Muscle of back (tissue), 3 donors: ENCODE measurements at regions not wholly inside any gene's neighbourhood (a gene's known extent, or its start where the extent isn't known, plus 50 kb on each side); places are given as distances from the start of the nearest gene placed in this dataset.

Experiments used
- DNase-seq, 3 donors: peaks; one replicate each; pipeline versions ENCODE4 v3.0.0 to v3.0.0-alpha.2; 2013

GRCh38 chr13:22644941-22645340 lies 535.8 kb upstream of the SGCG start:
- DNase-seq, result peak in 1 of 3 donors; percentile 19

- DNase-seq, result peak; percentile 36 to 71 (median 38)
Measured at GRCh38 chr13:22647156-22647850, 533.5 kb upstream of the SGCG start.

- peak; percentile 32 to 75 (median 64) for DNase-seq
Measured at GRCh38 chr13:22648320-22648801, 532.4 kb upstream of the SGCG start.

- DNase-seq, result no peak
Measured at GRCh38 chr13:22652796-22653195, 528.0 kb upstream of the SGCG start.

- no peak for DNase-seq
Measured at GRCh38 chr13:22653866-22654265, 526.9 kb upstream of the SGCG start.

DNA sequence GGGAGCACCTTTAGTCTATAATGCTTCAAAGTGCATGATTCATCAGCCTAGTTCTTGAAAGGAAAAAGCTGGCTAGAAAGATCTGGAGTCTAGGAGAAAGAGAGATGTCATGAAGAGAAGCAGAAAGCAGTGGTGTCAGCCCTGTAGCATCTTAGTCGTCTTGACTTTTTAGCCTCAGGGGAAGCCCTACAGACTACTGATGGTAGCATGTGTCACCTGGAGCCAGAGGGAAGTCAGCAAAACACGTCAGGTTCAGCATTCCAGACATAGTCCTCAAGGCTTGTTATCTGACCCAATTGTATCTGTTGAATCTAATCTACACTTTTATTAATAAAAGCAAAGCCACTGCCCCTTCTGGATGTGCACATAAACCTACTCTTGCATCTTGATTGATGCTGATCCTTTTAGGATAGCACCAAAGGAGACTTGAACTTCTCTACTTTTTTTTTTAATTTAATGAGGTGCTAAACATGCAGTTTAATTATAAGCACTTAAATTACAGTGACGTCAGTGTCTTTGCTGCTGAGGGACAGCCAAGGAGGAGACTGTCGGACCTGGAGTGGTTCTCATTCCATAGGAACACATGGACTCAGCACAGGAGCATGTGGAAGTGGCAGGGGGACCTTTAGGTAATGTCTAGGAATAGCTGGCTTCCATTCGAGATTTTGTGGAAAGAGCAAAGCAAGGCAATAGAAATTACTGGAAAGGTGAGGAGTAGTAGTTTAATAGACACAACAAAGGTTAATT lies 525.5 kb upstream of the SGCG start:
- DNase-seq, result no peak

DNA sequence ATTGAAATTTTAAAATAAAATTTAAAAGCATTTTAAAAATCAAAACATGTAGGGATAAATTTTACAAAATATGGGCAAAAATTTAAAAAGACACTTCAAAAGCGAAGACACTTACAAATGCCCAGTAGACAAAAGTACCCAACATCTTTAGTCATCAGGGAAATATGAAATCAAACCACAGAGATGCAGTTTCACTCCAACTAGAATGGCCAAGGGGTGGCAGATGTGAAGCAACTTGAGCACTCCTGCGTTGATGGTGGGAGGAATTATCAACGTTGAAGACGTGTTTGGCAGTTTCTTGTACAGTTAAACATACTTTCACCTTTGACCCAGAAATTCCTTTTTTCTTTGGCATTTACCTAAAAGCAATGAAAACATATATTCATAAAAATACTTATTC lies 518.0 kb upstream of the SGCG start:
- no peak for DNase-seq

DNA sequence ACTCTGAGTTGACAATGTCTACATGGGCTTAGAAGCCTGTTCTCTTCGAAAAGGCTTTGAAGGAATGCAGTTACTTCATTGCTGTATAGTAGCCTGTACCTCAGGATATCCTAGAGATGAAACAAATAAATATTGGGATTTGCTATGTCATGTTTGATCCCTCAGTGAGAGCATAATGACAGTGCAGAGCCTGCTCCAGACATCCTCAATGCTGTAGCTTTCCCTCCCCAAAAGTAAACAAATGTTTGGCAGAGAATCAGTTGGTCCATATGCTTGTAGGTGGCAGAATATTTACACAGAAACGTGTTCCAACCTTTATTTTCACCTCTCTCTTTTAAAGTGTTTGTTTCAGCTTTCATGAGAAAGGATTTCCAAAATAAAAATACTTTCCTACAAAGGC lies 515.3 kb upstream of the SGCG start:
- no peak for DNase-seq

GRCh38 chr13:22690756-22691155 lies 490.0 kb upstream of the SGCG start:
- DNase-seq, result peak in 1 of 3 donors; percentile 7

DNA sequence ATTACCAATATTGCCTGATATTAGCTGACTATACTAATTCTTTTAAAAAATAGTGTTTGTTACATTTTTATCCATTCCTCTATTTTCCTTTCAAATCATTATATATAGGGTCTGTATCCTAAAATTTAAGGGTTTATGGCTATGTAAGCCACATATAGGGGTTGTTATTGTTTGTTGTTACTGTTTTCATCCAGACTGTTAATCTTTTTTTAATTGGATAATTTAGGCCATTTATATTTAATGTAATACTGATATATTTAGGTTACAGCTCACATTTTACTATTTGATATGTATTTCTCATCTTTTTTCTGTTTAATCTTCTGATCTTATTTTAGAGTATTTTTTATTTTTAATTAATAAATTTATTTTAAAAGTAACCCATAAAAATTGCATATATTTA lies 487.1 kb upstream of the SGCG start:
- DNase-seq, result no peak

DNA sequence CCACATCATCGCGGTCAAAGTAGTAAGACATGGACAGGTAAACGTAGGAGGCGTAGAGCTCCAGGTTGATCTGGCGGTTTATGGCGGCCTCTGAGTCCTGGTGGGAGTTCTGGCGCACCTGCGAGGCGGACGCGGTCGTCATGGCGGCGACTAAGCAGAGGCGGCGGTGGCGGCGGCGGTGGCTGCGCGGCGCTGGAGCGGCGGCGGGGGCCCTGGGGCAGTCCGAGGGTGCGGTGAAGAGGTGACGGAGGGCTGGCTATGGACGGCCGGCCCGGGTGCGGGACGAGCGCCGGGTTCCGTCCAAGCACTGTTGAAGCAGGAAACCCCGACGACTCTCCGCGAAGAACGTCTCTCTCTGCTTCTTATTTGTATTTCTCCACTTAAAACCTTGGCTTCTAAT lies 484.3 kb upstream of the SGCG start:
- no peak for DNase-seq

DNA sequence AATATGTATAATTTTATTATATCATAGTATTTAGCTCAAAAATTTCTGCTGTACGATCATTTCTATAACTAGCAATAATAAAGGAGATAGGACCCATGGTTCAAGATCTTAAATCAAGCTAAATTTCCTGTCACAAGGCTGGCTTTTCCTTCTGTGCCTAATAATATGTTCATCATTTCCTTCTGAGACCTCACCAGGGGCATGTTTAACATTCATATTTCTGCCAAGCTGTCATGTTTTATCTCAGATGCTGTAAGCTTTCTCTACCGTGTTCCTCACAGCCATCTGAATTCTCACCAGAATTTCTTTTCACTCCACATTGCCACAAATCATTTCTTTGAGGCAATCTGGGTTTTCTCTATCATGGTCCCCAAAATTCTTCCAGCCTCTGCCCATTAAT lies 482.3 kb upstream of the SGCG start:
- no peak for DNase-seq

DNA sequence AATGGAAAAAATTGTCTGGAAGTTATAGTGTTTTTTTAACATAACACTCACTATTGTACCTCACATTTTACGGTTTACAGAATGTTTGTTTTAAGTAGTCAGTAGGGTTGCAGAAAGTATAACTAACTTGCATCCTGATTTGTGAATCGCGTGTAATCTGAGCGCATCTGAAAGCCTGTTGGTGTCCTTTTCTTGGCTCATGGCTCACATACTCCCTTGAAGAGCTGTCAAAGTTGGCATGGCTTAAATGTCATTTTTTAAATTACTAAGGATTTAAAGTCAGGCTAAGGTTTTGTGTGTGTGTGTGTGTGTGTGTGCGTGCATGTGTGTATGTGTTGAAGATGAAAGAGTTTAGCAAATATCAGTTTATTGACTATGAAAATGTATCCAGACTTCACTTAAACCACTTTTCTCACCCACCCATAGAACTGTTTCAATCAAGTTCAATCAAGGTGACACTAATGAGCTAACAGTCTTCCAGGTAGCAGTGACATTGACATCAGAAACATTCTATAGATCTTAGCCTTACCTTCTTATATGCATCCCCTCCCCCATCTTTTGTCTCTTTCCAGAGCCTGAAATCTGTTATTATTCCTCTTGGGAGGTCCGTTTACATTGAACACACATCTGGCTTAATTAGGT lies 480.4 kb upstream of the SGCG start:
- DNase-seq, result peak in 2 of 3 donors; percentile 11 to 34

GRCh38 chr13:22703601-22704209 lies 477.1 kb upstream of the SGCG start:
- peak in 1 of 3 donors; percentile 4 for DNase-seq

GRCh38 chr13:22707946-22708345 lies 472.8 kb upstream of the SGCG start:
- no peak for DNase-seq

GRCh38 chr13:22717036-22717435 lies 463.7 kb upstream of the SGCG start:
- DNase-seq, result no peak

DNA sequence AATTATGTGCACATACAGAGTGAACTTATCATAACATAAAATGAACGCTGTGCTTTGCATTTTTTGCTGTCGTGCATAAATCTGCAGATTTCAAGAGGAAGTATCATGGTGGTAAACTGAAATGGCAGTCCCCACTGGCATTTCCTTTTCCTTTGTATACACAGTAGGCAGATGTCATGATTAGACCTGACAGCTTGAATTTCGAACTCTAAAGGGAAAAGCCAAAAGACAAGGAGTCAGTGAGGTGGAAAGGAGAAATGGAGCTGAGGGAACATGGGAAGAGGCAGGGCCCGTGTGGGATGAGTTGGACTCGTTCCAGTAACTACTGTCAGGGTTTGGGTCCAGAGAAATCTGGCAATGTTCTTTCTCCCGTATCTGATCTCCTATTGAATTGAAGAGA lies 454.1 kb upstream of the SGCG start:
- no peak for DNase-seq

GRCh38 chr13:22735011-22735995 lies 445.5 kb upstream of the SGCG start:
- DNase-seq, result no peak

DNA sequence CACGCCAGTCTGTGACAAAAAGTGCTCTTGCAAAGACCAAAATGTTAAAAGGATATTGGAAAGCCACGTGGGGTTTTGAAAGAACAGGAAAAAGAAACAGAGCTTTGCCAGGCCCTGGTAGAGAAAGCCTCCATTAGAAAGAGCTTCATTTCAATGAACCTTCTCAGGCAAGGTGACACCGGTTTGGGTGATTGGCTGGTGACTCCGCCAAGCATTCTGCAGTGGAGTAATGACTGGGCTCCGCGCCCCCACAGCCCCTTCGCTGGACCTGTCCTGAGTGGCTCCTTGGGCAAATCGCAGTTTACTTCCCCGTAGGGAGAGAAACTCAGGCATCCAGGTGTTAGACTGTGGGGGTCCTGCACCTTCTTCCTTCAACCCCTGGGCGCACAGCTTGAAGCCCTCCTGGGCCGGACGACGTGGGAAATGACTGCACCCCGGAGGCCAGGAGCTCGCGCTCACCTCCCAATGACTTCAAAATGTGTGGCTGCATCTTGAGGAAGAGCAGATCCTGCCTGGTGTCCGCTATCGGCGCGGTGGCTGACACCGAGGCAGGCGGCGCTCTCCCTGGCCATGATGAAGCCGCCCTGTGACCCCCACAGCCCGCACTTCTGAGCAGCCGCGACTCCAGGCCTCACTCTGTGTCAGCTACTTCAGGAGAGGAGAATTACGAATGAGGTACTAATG lies 444.6 kb upstream of the SGCG start:
- DNase-seq, result no peak

DNA sequence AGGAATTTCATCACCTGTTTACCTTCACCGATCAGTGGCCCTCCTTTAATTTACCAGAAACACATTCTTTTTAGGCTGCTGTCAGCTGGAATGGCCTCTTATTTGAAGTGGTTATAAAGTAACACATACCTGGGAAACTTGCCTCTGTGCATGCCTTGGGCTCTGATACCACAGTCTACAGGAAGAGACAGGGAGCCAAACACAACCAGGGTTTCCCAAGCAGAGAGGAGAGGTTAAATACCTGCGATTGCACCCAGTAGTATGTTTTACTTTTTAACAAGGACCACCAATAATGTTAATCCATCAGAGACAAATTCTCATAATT lies 444.0 kb upstream of the SGCG start:
- no peak for DNase-seq

- DNase-seq, result no peak
Measured at GRCh38 chr13:22738357-22738756, 442.4 kb upstream of the SGCG start.
